GM18511 (cell line): ENCODE measurements at regions not wholly inside any gene's neighbourhood (a gene's known extent, or its start where the extent isn't known, plus 50 kb on each side); places are given as distances from the start of the nearest gene placed in this dataset.

Experiments
- ATAC-seq: cut with Tn5 transposase; IDR thresholded peaks from one replicate; pipeline ENCODE4 v1.9.1; 2021; ENCODE audit warnings: mild to moderate bottlenecking, moderate library complexity; ENCODE audit not compliant: unreplicated experiment

DNA sequence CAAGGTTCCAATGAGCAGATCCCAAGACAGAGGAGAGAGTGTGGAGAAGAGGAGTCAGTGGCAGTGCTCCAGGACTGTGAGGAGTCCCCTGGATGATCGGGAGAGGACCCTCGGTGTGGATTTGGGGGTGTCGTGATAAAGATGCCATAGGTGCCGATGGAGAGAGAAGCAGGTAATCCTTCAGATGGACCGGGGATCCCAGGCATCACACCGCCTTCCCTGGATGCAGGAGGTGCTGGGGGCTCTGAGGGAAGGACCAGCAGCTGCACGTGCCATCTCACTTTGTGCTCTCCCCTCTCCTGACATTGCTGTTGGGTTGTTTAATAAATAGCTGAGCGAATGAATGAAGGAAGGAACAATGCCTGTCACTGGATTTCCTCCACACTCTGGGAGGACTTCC is 744.1 kb downstream of the BRD1 start:
- no peak for ATAC-seq

DNA sequence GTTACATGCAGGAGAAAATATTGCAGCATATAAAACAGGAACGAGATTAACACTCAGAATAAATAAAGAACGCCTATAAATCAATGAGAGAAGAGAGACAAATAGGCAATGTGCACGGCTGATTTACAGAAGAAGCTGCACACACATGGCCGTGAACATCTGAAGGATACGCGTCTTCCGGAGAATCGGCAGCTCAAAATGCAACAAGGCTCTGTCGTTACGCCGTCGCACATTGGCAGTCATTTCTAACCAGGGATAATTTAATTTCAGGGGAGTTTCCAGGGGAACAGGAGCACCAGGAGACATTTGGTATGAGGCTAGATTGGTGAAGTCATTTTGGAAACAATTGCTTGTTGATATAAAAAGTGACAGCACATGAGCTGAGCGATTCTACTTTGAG is 745.2 kb downstream of the BRD1 start:
- ATAC-seq, result no peak

DNA sequence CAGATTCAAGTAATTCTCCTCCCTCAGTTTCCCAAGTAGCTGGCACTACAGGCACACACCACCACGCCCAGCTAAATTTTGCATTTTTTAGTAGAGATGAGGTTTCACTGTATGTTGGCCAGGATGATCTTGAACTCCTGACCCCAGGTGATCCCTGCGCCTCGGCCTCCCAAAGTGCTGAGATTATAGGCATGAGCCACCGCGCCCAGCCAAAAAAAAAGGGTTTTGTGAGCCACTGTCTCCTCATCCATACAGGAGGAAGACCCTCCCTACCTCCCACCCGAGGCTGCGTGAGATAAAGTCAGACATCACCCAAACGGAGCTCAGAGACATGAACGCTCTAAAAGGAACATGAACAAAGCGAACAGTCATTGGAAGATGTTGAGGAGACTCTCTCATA is 745.7 kb downstream of the BRD1 start:
- ATAC-seq, result no peak

DNA sequence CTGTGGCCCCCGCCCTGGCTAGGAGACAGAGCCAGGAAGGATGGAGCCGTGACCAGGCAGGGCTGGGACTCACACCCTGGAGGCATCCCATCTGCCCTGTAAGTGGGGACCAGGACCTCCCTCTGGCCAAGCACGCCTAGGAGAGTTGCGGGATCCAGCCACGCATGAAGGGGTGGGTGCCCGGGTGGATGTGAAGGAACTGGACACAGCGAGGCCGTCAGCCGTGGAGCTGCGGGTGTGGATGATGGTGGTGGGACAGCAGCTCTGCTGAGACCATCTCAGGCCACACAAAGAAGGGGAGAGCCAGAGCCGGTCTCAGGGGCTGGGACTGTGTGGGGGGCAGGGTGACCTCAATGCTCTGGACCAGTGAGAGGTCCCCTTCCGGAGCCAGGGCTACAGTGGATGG is 746.4 kb downstream of the BRD1 start:
- ATAC-seq, result no peak

DNA sequence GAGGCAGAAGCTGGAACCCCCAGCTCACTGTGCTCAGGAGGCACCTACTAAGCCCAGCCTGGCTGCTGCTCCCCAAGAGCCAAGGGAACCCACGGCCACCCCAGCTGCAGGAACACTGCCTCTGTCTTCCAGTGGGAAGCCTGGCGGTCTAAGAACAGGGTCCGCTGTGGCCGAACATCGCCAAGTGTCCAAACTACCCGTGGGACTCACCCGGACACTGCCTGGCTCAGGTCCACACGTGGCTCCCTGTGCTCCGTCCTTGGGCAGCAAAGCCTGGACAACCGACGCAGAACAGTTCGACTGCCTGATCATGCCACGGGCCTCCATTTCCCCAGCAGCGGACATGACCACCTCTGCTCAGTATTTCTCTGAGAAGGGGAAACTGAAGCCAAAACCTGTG is 747.0 kb downstream of the BRD1 start:
- ATAC-seq, result no peak

DNA sequence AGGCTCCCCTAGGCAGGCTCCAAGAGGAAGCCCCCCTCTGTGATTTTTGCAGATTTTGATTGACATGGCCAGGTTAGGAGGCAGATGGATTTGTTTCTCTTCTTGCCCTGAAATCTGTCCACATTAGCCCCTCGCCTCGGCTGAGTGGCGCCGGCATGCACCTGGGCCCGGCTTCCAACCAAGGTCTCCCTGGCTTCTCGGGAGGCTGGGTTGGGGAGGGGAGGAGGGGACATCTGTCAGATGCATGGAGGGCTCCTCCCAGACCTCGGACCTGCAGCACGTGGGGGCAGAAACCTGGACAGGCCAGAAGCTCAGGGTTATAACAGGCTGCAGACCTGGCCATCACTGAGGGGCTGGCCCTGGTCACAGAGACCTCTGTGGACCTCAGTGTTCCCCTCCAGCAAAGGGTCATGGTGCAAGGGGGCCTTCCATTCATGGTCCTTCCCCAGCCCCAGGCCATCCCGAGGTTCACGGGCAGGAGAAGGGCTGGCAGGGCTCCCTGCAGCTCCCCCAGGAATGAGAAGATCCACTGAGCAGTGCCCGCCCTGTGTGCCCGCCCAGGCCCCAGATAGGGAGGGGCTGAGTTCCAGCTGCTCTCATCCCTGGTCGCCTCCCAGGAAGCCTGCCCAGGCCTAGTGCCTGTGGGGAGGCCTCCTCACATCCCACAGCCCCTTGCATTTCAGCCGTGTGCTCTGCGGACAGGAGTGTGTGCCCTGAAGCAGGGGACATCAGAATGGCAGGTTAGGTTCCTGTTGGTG is 747.8 kb downstream of the BRD1 start:
- ATAC-seq, result no peak

DNA sequence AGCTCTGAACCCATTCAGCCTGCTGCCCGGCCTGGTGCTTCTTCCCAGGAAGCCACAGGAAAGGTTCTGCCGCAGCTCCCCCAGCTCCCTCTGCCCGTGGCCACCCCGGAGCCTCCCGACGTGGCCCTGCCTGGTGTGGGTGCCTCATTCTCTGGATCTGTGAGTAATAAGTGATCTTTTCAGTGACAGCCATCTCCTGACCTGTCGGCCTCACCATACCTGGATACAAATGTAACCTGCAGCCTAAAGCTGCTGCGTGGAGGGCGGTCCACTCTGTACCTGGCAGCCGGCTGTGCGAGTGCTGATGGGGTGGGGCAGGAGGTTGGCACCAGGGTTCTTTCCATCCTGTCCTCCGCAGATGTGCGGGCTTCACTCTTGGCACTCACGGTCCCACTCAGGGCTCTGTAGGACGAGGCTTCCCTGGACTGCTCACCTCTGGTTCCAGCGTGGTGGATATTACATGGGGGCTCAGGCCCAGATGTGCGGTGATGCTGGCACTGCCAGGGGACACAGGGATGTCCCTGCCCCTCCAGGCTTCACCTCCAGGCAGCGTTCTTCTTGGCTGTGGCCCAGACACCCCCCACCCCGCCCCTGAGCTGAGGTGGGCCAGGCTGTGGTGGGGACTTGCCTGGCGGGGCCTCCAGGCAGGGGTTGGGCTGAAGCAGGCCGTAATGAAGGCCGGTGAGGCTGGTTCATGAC is 748.5 kb downstream of the BRD1 start:
- no peak for ATAC-seq

DNA sequence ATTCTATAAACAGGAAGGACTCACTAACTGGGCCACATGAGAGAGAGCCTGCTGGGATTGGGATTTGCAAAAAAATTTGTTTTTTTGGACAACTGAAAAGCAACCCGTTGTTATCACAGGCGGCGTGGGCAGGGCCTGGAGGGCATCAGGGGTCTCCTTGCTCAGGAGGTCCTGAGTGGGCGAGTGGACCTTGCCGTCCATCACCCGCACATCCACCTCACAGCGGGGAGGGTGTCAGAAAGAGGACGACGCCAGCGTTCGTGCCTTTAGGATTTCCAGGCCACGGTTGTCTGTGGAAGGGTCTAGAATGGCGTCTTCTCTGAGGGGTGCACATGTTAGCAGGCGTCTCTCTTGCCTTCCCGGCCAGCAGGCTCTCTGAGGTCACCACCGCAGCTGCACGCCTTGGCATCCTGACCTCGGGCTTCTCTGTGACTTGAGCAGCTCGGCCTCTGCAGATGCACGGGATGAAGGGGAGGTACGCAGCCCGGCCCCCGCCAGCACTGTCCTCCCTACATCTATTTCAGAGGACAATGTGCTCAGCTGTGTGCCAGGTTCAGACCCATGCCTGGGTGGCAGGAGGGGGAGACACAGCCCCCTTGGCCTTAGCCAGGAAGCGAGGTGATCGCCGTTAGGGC is 749.5 kb downstream of the BRD1 start:
- ATAC-seq, result no peak

DNA sequence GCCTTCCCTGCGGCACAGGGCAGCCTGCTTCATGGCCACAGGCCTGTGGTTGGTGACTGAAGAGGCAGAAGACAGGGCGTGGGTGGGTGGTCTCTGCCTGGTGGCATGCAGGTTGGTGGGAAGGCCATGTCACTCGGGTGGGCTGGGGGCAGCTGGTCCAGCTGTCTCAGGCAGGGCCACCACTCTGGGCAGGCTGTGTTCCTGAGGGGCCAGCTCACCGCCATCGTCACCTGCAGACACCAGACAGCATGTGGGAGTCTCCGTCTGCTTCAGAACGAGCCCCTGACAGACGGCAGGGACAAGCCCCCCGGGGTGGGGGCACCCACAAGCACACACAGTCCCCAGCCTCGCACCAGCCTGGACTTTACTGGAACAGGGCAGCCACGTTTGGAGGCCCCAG is 750.1 kb downstream of the BRD1 start:
- no peak for ATAC-seq

DNA sequence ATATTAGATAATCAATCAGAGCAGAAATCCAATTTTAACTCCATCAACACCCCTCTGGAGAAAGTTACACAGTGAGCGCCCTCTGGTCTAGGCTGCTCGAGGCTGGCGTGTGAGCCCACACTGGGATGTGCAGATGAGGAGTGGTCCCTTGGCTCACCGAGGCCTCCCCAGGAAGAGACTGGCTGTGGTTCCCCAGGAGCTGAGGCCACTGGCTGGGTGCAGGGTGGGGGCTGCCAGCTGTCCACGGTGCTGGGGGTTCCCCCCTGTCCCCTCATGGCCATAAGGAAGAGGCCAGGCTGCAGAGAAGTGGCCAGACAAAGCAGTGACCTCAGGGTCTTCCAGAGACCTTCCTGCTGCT is 750.7 kb downstream of the BRD1 start:
- no peak for ATAC-seq

DNA sequence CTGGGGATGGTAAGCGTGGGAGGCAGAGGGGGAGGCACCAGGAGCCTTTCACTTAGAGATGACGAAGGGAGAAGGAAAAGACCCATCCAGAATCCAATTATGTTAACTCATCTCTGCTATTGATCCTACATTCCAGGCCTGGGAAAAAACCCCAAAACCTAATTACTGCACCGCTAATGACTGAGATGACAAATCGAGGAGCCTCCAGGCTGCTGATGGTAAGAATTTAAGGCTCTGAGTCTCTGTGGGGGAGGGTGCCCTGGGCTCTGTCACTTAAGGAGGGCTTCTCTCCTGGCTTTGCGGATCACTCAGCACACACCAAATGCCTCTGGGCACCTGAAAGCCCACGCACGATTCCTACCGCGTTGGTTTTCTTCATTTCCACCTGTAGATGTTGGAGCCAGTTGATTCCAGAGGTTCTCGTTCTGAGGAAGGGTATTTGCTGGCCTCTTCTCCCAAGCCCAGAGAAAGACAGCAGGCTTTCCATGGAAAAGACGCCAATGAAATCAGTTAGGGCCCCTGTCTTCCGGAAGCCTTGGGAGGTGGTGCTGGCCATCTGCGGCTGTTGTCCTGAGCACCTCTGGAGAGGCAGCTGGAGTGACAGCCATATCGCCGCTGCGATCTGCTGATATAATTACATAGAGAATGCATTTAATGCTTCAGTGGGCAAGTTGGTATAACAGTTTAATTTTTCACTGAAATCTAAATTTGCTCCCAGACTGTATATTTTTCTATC is 751.2 kb downstream of the BRD1 start:
- ATAC-seq, result no peak

DNA sequence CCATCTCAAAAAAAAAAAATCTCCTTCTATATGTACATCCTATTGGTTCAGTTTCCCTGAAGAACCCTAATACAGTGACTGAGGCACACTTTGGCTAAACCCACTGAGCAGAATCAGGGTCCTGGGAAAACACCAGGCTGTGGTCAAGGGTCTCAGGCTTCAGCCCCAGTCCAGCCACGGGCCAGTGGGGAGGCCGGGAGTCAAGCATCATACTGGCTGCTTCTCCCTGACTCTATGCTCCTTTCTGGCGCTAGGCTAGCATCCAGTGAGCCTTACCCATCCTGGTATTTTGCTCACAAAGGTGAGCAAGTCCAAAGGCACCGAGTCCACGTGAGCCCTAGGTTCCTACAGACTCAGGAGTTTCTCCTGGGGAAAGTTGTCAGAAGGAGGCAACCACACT is 752.5 kb downstream of the BRD1 start:
- ATAC-seq, result no peak

DNA sequence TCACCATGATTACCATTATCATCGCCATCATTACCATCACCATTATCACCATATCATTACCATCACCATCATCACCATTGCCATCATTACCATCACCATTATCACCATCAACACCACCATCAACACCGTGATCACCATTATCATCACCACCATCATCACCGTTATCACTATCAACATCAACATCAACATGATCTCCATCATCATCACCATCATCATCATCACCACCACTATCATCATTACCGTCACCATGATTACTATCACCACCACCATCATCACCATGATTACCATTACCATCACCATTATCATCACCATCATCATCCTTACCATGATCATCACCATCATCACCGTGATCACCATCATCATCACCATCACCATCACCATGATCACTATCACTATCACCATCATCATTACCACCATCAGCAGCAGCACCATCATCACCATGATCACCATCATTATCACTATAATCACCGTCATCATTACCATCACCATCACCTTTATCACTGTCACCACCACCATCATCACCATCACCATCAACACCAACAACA is 753.7 kb downstream of the BRD1 start:
- no peak for ATAC-seq

DNA sequence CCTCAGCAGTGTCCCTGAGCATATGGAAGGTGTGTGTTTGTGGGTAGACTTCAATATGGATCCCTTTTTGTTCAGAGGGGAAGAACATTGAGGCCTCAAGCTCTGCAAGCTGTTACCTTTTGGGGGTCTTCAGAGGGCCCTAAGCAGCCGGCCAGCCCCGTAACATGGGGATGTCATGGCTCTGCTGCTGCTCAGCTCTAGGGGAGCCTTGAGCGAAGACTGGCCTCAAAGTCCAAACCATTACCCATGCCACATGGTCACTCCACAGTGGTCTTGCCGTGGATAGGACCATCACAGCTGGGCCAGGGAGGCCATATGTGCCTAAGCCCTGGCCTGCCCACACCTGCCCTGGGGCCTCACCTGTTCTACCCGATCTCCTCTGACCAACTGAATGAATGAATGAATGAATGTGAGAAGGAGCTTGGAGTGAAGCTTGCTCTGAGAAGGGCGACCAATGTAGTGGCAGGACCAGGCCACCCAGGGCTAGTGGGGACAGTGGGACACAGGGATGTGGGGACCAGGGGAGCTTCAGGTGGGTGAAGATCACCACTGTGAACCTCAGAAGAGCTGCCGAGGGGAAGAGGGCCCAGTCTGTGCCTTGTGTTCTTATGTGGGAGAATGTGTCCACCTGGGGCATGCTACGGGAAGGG is 754.6 kb downstream of the BRD1 start:
- ATAC-seq, result no peak

DNA sequence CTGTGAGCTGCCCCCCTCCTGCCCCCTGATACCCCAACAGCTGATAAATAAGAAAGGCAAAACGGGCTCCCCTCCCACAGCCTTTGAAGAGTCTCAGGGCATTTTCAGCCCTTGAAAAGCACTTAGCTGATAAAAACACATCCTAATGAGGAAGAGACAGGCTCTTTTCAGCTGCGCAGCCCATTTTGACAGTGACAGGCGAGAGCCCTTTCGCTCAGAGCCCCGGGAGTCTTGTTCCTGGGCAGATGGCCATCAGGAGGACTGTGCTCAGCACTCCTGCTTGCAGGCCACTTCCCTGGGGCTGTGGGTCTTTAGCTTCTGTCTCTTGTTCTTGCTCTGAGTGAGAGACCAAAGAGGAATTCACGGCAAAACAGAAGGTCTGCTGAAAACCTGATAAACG is 757.2 kb downstream of the BRD1 start:
- ATAC-seq, result no peak

DNA sequence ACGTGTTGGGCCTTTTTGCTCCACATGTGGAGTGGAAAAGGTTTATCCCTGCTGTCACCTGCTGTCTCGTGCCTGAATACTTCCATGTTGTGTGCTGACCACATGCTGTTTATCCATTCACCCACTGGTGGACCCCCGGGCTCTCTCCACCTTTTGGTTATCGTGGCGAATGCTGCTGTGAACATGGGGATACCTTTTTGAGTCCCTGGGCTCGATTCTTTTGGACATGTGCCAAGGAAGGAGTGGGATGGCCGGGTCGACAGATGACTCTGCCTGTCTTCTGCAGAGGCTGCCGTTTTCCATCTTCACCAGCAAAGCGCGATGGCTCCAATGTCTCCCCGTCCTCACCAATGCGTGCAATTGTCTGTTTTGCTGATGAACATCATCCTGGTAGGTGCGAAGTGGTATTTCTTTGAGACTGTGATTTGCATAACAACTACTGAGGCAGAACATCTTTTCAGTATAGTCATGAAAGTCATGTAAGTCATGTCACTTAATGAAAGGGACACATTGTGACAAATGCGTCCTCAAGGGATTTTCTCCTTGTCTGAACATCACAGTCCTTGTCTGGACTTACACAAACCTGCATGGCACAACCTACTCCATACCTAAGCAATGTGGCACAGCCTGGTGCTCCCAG is 758.7 kb downstream of the BRD1 start:
- no peak for ATAC-seq

DNA sequence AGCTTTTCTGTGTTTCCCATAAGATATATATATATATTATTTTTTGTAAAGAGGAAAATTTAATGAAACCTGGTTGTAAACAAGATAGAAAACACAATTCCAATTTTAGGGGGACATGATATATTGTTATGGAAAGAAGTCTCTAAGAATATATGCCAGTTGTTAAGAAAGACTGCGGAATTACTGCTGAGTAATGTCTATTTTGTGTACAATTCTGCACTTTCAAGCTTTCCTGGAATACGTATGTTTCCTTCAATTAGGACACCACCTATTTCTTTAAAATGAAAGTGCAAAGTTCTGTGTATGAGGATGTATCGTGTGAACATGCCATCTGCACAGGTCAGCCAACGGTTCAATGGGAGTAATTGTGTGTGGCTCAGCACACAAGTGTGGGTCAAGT is 760.2 kb downstream of the BRD1 start:
- no peak for ATAC-seq

DNA sequence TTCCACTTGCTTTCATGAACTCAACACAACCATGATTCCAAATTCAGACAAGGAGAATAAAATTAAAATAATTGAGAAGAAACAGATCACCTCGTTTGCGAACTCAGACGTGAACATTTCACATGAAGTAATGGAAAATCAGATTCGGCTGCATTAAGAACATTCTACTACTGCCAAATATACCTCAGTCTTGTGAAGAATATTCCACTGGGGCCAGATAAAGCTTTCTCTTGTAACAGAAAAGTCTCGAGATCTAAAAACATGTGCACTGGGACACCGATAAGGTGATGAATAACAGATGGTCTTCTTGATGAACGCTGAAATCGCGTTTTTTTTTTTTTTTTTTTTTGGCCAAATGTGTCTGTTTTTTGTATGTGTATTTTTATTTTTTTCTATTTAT is 761.1 kb downstream of the BRD1 start:
- no peak for ATAC-seq

DNA sequence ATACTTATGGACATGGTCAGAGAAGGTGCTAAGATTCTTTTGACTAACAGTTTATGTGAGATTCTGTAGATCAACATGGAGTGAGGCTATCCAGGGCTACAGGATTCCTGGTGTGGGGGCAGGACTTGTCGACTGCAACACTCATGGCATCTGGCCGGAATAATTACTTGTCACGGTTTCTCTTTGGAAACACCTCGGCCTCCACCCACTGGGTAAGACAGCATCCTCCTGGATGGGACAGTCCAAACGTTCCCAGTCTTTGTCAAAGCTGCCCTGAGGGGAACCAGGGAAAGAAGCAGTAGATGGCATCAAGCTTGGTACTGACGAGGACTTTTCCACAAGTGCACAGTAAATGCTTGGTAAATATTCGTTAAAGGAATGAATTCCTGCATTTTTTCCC is 762.8 kb downstream of the BRD1 start:
- no peak for ATAC-seq

DNA sequence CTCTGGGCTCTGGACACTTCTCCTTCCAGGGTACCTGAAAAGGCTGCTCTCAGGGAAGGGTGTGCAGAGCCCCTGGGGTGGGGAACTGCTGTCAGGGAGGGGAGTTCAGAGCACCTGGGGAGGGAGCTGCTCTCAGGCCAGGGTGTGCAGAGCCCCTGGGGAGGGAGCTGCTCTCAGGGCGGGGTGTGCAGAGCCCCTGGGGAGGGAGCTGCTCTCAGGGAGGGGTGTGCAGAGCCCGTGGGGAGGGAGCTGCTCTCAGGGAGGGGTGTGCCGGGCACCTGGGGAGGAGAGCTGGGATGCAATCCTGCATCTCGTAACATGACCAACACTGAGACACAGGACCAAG is 764.2 kb downstream of the BRD1 start:
- ATAC-seq, result no peak
